ENCODE measurements at regions not wholly inside any gene's neighbourhood (a gene's known extent, or its start where the extent isn't known, plus 50 kb on each side); places are given as distances from the start of the nearest gene placed in this dataset.

GRCh38 chr22:22127100-22127499, 117.5 kb upstream of the VPREB1 start:
- no peak overlapping the region for H3K27ac Mint-ChIP-seq

GRCh38 chr22:22125579-22126468, 118.8 kb upstream of the VPREB1 start:
- DNase-seq = no peak
- Mint-ChIP-seq H3K4me3 (no peak overlapping the region), H3K4me1 (no peaks in the 10 kb centered on the region), H3K9me3 (no peaks in the 10 kb centered on the region), H3K27ac (no peak overlapping the region), H3K27me3 (ENCODE audit: low read depth, poor library complexity) (peaks cover 72% of the 10 kb centered on the region), H3K36me3 (ENCODE audit: low read depth) (no peaks in the 10 kb centered on the region)
- TF ChIP-seq CTCF (IDR thresholded peaks at IDR 0.05) = no peak

More at GRCh38 chr22:22127100-22127499, 117.5 kb upstream of the VPREB1 start:
- H3K9me3 Mint-ChIP-seq = peaks cover 9% of the 10 kb centered on the region
- DNase-seq = no peak
- no peak overlapping the region for H3K4me3 Mint-ChIP-seq
- H3K27me3 Mint-ChIP-seq (ENCODE audit: low read depth, poor library complexity) = peaks cover 75% of the 10 kb centered on the region
- peaks cover 3% of the 10 kb centered on the region for H3K36me3 Mint-ChIP-seq (ENCODE audit: low read depth)
- TF ChIP-seq CTCF (IDR thresholded peaks at IDR 0.05) = no peak
- H3K4me1 Mint-ChIP-seq = no peaks in the 10 kb centered on the region

- no peaks in the 10 kb centered on the region for H3K9me3 Mint-ChIP-seq
- H3K27me3 Mint-ChIP-seq (ENCODE audit: low read depth, poor library complexity) = peaks cover 70% of the 10 kb centered on the region
- no peak overlapping the region for H3K27ac Mint-ChIP-seq
- no peak for TF ChIP-seq CTCF (IDR thresholded peaks at IDR 0.05)
- no peaks in the 10 kb centered on the region for H3K4me1 Mint-ChIP-seq
- no peak overlapping the region for H3K4me3 Mint-ChIP-seq
- no peaks in the 10 kb centered on the region for H3K36me3 Mint-ChIP-seq (ENCODE audit: low read depth)
- no peak for DNase-seq
Measured at GRCh38 chr22:22125028-22125578, 119.5 kb upstream of the VPREB1 start.

GRCh38 chr22:22124374-22124773, 120.2 kb upstream of the VPREB1 start:
- no peak for DNase-seq
- Mint-ChIP-seq H3K27ac (no peak overlapping the region), H3K9me3 (no peaks in the 10 kb centered on the region), H3K4me3 (no peak overlapping the region), H3K27me3 (ENCODE audit: low read depth, poor library complexity) (peaks cover 67% of the 10 kb centered on the region), H3K36me3 (ENCODE audit: low read depth) (no peaks in the 10 kb centered on the region), H3K4me1 (no peaks in the 10 kb centered on the region)
- TF ChIP-seq CTCF (IDR thresholded peaks at IDR 0.05) = no peak

- Mint-ChIP-seq H3K4me1 (no peaks in the 10 kb centered on the region), H3K9me3 (no peaks in the 10 kb centered on the region), H3K36me3 (ENCODE audit: low read depth) (no peaks in the 10 kb centered on the region), H3K4me3 (no peak overlapping the region), H3K27me3 (ENCODE audit: low read depth, poor library complexity) (peaks cover 67% of the 10 kb centered on the region), H3K27ac (no peak overlapping the region)
- no peak for DNase-seq
- no peak for TF ChIP-seq CTCF (IDR thresholded peaks at IDR 0.05)
Measured at GRCh38 chr22:22123960-22124278, 120.7 kb upstream of the VPREB1 start.
